ENCODE measurements at regions not wholly inside any gene's neighbourhood (a gene's known extent, or its start where the extent isn't known, plus 50 kb on each side); places are given as distances from the start of the nearest gene placed in this dataset.

DNA sequence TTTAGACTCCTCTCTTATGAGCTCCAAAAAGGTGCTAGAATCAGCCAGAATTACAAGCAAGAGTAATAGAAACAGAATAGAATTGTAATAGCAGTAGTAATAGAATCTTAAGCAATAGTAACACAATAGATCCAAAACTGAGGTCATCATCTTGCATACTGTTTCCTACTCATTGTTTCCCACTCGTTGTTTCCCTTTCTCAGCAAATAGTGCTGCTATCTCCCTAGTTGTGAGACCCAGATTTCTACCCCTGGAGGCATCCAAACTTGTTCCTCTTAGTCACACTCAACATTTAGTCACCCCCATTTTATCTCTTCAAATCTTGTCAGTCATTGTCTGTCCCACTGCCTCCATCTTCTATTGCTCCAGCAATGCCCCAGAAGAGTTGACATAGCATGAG lies 356.9 kb upstream of the MARCKS start:
- Histone ChIP-seq H3K9me3 (peaks cover 0 to 3% (median 0%) of the 10 kb centered on the region in 11 donors), H3K36me3 (no peaks in the 10 kb centered on the region), H3K4me1 (peaks cover 0 to 13% (median 0%) of the 10 kb centered on the region in 9 donors), H3K27me3 (no peaks in the 10 kb centered on the region), H3K27ac (no peak overlapping the region), H3K4me3 (no peak overlapping the region)
- TF ChIP-seq, protein P1, sequence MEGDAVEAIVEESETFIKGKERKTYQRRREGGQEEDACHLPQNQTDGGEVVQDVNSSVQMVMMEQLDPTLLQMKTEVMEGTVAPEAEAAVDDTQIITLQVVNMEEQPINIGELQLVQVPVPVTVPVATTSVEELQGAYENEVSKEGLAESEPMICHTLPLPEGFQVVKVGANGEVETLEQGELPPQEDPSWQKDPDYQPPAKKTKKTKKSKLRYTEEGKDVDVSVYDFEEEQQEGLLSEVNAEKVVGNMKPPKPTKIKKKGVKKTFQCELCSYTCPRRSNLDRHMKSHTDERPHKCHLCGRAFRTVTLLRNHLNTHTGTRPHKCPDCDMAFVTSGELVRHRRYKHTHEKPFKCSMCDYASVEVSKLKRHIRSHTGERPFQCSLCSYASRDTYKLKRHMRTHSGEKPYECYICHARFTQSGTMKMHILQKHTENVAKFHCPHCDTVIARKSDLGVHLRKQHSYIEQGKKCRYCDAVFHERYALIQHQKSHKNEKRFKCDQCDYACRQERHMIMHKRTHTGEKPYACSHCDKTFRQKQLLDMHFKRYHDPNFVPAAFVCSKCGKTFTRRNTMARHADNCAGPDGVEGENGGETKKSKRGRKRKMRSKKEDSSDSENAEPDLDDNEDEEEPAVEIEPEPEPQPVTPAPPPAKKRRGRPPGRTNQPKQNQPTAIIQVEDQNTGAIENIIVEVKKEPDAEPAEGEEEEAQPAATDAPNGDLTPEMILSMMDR (IDR thresholded peaks at IDR 0.05), result no peak
- no peak for ATAC-seq
- no peak for DNase-seq
- intact Hi-C loops (cut with DNase I), result no loop called here
- 60 to 72% methylated on average over 1 of the region's 1 CpG for WGBS, 2 donors

DNA sequence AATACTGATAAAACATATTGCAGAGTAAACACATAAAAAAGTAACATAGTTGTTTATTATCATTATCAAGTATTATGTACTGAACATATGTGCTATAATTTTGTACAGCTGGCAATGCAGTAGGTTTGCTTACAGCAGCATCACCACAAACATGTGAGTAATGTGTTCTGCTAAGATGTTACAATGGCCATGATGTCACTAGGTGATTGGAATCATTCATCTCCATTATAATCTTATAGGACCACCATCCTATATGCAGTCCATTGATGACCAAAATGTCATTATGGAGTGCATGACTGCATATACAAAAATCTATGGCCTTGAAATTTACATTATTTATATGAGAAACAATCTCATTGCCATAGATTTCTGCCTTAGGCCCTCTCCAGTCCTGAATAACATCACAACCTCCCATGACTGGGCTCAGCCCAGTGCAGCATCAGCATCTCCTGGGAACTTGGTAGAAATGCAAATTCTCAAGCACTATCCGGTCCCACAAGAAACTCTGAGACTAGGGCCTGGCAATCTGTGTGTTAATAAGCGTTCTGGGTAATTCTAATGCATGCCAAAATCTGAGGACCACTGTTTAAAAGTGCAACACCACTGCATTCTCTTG lies 352.0 kb upstream of the MARCKS start:
- H3K36me3 ChIP-seq, result no peaks in the 10 kb centered on the region
- no peaks in the 10 kb centered on the region for H3K4me1 ChIP-seq
- intact Hi-C loops (cut with DNase I), result no loop called here
- H3K27me3 ChIP-seq, result no peaks in the 10 kb centered on the region
- DNase-seq (no peak), ATAC-seq (no peak)
- WGBS, 2 donors, result 91 to 98% methylated on average over 2 of the region's 2 CpGs
- H3K27ac ChIP-seq, result no peak overlapping the region
- H3K4me3 ChIP-seq, result no peak overlapping the region
- TF ChIP-seq, protein P1 (IDR thresholded peaks at IDR 0.05), result no peak
- peaks cover 0 to 3% (median 0%) of the 10 kb centered on the region in 11 donors for H3K9me3 ChIP-seq

DNA sequence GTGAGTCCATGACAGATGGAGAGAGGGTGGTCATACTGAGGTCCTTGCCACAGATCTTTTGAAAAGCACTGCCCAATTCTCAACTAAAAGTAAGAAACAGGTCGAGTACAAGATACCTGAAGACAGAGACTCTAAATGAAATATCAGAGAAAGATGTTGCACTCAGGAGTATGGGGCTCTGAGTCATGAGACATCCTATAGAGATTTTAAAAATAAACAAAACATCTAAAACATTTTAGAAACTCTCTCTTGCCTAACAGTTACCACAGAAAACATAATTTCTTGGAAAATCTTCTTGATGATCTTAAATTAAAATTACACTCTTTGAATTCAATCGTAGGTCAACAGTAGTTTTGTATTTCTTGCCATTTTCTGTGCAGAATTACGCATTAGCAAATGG lies 348.9 kb upstream of the MARCKS start:
- TF ChIP-seq, protein P1 (IDR thresholded peaks at IDR 0.05), result no peak
- ATAC-seq (no peak), DNase-seq (no peak)
- Histone ChIP-seq H3K27me3 (no peaks in the 10 kb centered on the region), H3K36me3 (no peaks in the 10 kb centered on the region), H3K4me3 (no peak overlapping the region), H3K9me3 (no peaks in the 10 kb centered on the region), H3K4me1 (no peaks in the 10 kb centered on the region), H3K27ac (no peak overlapping the region)
- WGBS, 2 donors, result 86 to 87% methylated on average over 3 of the region's 3 CpGs
- intact Hi-C loops (cut with DNase I), result no loop called here

DNA sequence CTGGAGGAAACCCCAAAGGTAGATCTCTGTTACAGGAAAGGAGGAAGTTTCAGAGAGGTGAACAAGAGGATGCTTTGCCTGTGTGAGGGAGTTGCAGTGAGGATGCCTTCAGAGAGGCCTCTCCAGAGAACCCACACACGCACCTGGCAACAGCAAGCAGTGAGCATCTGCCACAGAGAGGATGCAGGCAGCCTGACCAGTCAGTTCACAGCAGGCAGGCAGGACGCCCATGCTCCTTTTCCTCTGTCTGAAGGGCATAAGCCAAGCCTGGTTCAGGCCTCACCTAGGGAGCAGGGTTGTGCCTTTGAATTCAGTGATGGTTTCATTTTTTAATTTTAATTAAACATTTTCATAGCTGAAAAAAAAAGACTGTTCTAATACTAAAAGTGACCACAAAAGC lies 346.0 kb upstream of the MARCKS start:
- DNase-seq, result no peak
- no peaks in the 10 kb centered on the region for H3K36me3 ChIP-seq
- 95 to 97% methylated on average over 2 of the region's 2 CpGs for WGBS, 2 donors
- no peaks in the 10 kb centered on the region for H3K27me3 ChIP-seq
- intact Hi-C loops (cut with DNase I), result no loop called here
- TF ChIP-seq, protein P1 (IDR thresholded peaks at IDR 0.05), result no peak
- no peaks in the 10 kb centered on the region for H3K9me3 ChIP-seq
- no peak for ATAC-seq
- no peak overlapping the region for H3K4me3 ChIP-seq
- H3K4me1 ChIP-seq, result no peaks in the 10 kb centered on the region
- no peak overlapping the region for H3K27ac ChIP-seq
